IMR-90 (cell line): ENCODE measurements at regions not wholly inside any gene's neighbourhood (a gene's known extent, or its start where the extent isn't known, plus 50 kb on each side); places are given as distances from the start of the nearest gene placed in this dataset.

Source experiments
- ATAC-seq: fragments of 200-7000 bp; cut with Tn5 transposase; 2 replicates; pipeline ENCODE4 v1.9.1; 2020; ENCODE audit warnings: low read depth, mild to moderate bottlenecking, moderate library complexity
- BruUV-seq: library from RNA; stranded (reverse); fragments of 400-500 nt; replicated peaks from 2 replicates; lab custom pipeline; 2021; lab: Mats Ljungman, UMichigan
- CTCF ChIA-PET: fragments of 300-600 bp; formaldehyde crosslinking; extraction: SDS; loops from one replicate; lab custom pipeline; 2021; ENCODE audit warnings: antibody characterized with exemption; lab: Yijun Ruan, JAX
- POLR2A ChIA-PET: fragments of 300-600 bp; sonication (Branson Sonifier 250); formaldehyde crosslinking; loops from one replicate; lab custom pipeline; 2022; ENCODE audit warnings: antibody characterized with exemption; ENCODE audit not compliant: unreplicated experiment; lab: Charles Lee
- DNase-seq: peaks from one replicate; pipeline ENCODE4 v3.0.0; 2013
- H2AFZ ChIP-seq: replicated peaks from 2 replicates; pipeline ENCODE3; 2013; ENCODE audit warnings: low read length, mild to moderate bottlenecking; ENCODE audit not compliant: poor library complexity
- H2AK5ac ChIP-seq: 2 replicates; pipeline ENCODE4 v1.6.1; 2013; ENCODE audit warnings: low read depth, low read length, inconsistent platforms
- H2AK9ac ChIP-seq: replicated peaks from 2 replicates; pipeline ENCODE3; 2013; ENCODE audit warnings: mild to moderate bottlenecking, low read depth, low read length, moderate library complexity; ENCODE audit not compliant: poor library complexity
- H2BK120ac ChIP-seq: 2 replicates; pipeline ENCODE4 v1.6.1; 2013; ENCODE audit warnings: low read depth, low read length, inconsistent platforms
- H2BK15ac ChIP-seq: 3 replicates; pipeline ENCODE4 v1.6.1; 2013; ENCODE audit warnings: low read depth, low read length, inconsistent platforms
- H2BK20ac ChIP-seq: 2 replicates; pipeline ENCODE4 v1.6.1; 2013; ENCODE audit warnings: low read depth, mild to moderate bottlenecking, inconsistent platforms, low read length, moderate library complexity
- H2BK5ac ChIP-seq: 2 replicates; pipeline ENCODE4 v1.6.1; 2013; ENCODE audit warnings: mild to moderate bottlenecking, low read depth, low read length, inconsistent platforms; ENCODE audit not compliant: poor library complexity, severe bottlenecking
- H3K14ac ChIP-seq: replicated peaks from 2 replicates; pipeline ENCODE4 v1.6.1; 2013; ENCODE audit warnings: low read depth, low read length, inconsistent platforms
- H3K18ac ChIP-seq: 2 replicates; pipeline ENCODE4 v1.6.1; 2013; ENCODE audit warnings: low read depth, low read length, control low read depth
- H3K23ac ChIP-seq: 2 replicates; pipeline ENCODE4 v1.6.1; 2013; ENCODE audit warnings: low read depth, low read length, inconsistent platforms
- H3K27ac ChIP-seq: 2 replicates; pipeline ENCODE4 v1.5.1; 2013; ENCODE audit warnings: mild to moderate bottlenecking, control low read depth, low read length; ENCODE audit not compliant: insufficient read depth
- H3K27me3 ChIP-seq: 2 replicates; pipeline ENCODE4 v1.6.1; 2013; ENCODE audit warnings: low read length; ENCODE audit not compliant: control insufficient read depth, insufficient read depth
- H3K36me3 ChIP-seq: 2 replicates; pipeline ENCODE4 v1.6.1; 2013; ENCODE audit warnings: low read length, mixed read lengths; ENCODE audit not compliant: control insufficient read depth, insufficient read depth
- H3K4ac ChIP-seq: 2 replicates; pipeline ENCODE4 v1.6.1; 2013; ENCODE audit warnings: low read depth, low read length, inconsistent platforms
- H3K4me1 ChIP-seq: 2 replicates; pipeline ENCODE4 v1.6.1; 2013; ENCODE audit warnings: low read length, mixed read lengths; ENCODE audit not compliant: control insufficient read depth, insufficient read depth
- H3K4me2 ChIP-seq: 2 replicates; pipeline ENCODE4 v1.6.1; 2013; ENCODE audit warnings: low read depth, mild to moderate bottlenecking, control low read depth, low read length, moderate library complexity
- H3K4me3 ChIP-seq: 2 replicates; pipeline ENCODE4 v1.5.1; 2013; ENCODE audit warnings: low read depth, mild to moderate bottlenecking, control low read depth, low read length, moderate library complexity; ENCODE audit not compliant: insufficient read depth
- H3K56ac ChIP-seq: 2 replicates; pipeline ENCODE4 v1.6.1; 2013; ENCODE audit warnings: low read length, inconsistent platforms; ENCODE audit not compliant: insufficient read depth; ENCODE audit errors: extremely low read depth
- H3K79me1 ChIP-seq, 2 experiments: 2 replicates each; pipeline ENCODE4 v1.6.1; 2013; ENCODE audit warnings: low read length in 2 of 2, inconsistent platforms in 1 of 2, low read depth in 1 of 2
- H3K9ac ChIP-seq: 2 replicates; pipeline ENCODE4 v1.6.1; 2013; ENCODE audit warnings: low read depth, low read length, control low read depth
- H3K9me1 ChIP-seq: 2 replicates; pipeline ENCODE4 v1.6.1; 2013; ENCODE audit warnings: low read length, inconsistent platforms; ENCODE audit not compliant: insufficient read depth
- H3K9me3 ChIP-seq: 2 replicates; pipeline ENCODE4 v1.6.1; 2013; ENCODE audit warnings: low read length; ENCODE audit not compliant: control insufficient read depth, insufficient read depth
- H4K20me1 ChIP-seq: 2 replicates; pipeline ENCODE4 v1.6.1; 2013; ENCODE audit warnings: low read length, inconsistent platforms; ENCODE audit not compliant: insufficient read depth
- H4K5ac ChIP-seq: 2 replicates; pipeline ENCODE4 v1.6.1; 2013; ENCODE audit warnings: mild to moderate bottlenecking, low read depth, low read length, control low read depth
- H4K8ac ChIP-seq, 2 experiments: 2 replicates each; pipeline ENCODE4 v1.6.1; 2013; ENCODE audit warnings: low read depth in 2 of 2, low read length in 2 of 2, control low read depth in 1 of 2, inconsistent platforms in 1 of 2
- H4K91ac ChIP-seq: 2 replicates; pipeline ENCODE4 v1.6.1; 2013; ENCODE audit warnings: low read depth, low read length, inconsistent platforms; ENCODE audit not compliant: insufficient read depth
- BHLHE40 ChIP-seq: fragments of 150-350 bp; IDR thresholded peaks from 2 replicates; pipeline ENCODE4 v1.6.1; 2016; ENCODE audit warnings: mild to moderate bottlenecking, low read depth, low read length
- CEBPB ChIP-seq: IDR thresholded peaks from 2 replicates; pipeline ENCODE4 v1.6.1; 2012; ENCODE audit warnings: low read depth, low read length, improper control_type of control experiment
- CHD1 ChIP-seq: IDR thresholded peaks from 2 replicates; pipeline ENCODE4 v1.6.1; 2012; ENCODE audit warnings: low read depth, low read length, improper control_type of control experiment
- CTCF ChIP-seq: conservative IDR thresholded peaks from 2 replicates; pipeline ENCODE4 v1.5.1; 2012; ENCODE audit warnings: mild to moderate bottlenecking, low read depth, low read length, improper control_type of control experiment
- ELK1 ChIP-seq: fragments of 150-350 bp; IDR thresholded peaks from 2 replicates; pipeline ENCODE4 v1.6.1; 2016; ENCODE audit warnings: low read depth, mild to moderate bottlenecking, low read length, moderate library complexity, borderline replicate concordance
- FOS ChIP-seq: fragments of 150-350 bp; IDR thresholded peaks from 2 replicates; pipeline ENCODE4 v1.6.1; 2016; ENCODE audit warnings: low read depth, low read length
- MAZ ChIP-seq: IDR thresholded peaks from 2 replicates; pipeline ENCODE4 v1.6.1; 2012; ENCODE audit warnings: low read depth, mild to moderate bottlenecking, low read length, improper control_type of control experiment, moderate library complexity, borderline replicate concordance
- MXI1 ChIP-seq: IDR thresholded peaks from 2 replicates; pipeline ENCODE4 v1.6.1; 2012; ENCODE audit warnings: low read depth, mild to moderate bottlenecking, low read length, moderate library complexity, borderline replicate concordance
- NFE2L2 ChIP-seq: fragments of 150-350 bp; IDR thresholded peaks from 2 replicates; pipeline ENCODE4 v1.6.1; 2016; ENCODE audit warnings: low read depth, mild to moderate bottlenecking, low read length
- RAD21 ChIP-seq: IDR thresholded peaks from 2 replicates; pipeline ENCODE4 v1.6.1; 2012; ENCODE audit warnings: low read length, improper control_type of control experiment
- RCOR1 ChIP-seq: IDR thresholded peaks from 2 replicates; pipeline ENCODE4 v1.6.1; 2012; ENCODE audit warnings: mild to moderate bottlenecking, low read length, improper control_type of control experiment; ENCODE audit not compliant: insufficient replicate concordance
- SMC3 ChIP-seq: fragments of 150-350 bp; IDR thresholded peaks from 2 replicates; pipeline ENCODE4 v1.6.1; 2016; ENCODE audit warnings: low read depth, mild to moderate bottlenecking, antibody characterized with exemption, low read length, moderate library complexity
- USF2 ChIP-seq: fragments of 150-350 bp; IDR thresholded peaks from 2 replicates; pipeline ENCODE4 v1.6.1; 2017; ENCODE audit warnings: mild to moderate bottlenecking, antibody characterized with exemption, low read length, low read depth
- WGBS, 2 experiments: methylation state at CpG; one replicate each; pipeline versions ENCODE4 v1.1.5 to v1.1.7; 2013; ENCODE audit warnings: missing lambda C conversion rate in 2 of 2; ENCODE audit not compliant: insufficient read length in 1 of 2; ENCODE audit errors: extremely low coverage in 2 of 2; 5-methylcytosine and 5-hydroxymethylcytosine counted together
- dilution Hi-C: fragments of 300-500 bp; cut with HindIII; formaldehyde crosslinking; loops from one replicate; pipeline ENCODE4 v1.14.3; 2018; ENCODE audit warnings: low sequenced_read_pairs; ENCODE audit not compliant: unreplicated experiment
- in situ Hi-C: fragments of 300-500 bp; cut with MboI; formaldehyde crosslinking; loops from 3 replicates; pipeline ENCODE4 v1.14.3; 2019; ENCODE audit warnings: low sequenced_read_pairs, inconsistent platforms, mixed read lengths
- intact Hi-C: fragments of 100-400 bp; cut with micrococcal nuclease; formaldehyde crosslinking; loops from 2 replicates; pipeline ENCODE4 v1.10.0; 2022

GRCh38 chr1:168825129-168825528 lies 96.1 kb upstream of the DPT start:
- no peak overlapping the region for H3K4me3 ChIP-seq
- no TSS peak for BruUV-seq
- H2BK20ac ChIP-seq = no peak overlapping the region
- no peak overlapping the region for H2BK120ac ChIP-seq
- no peak overlapping the region for H3K27ac ChIP-seq
- no peaks in the 10 kb centered on the region for H3K36me3 ChIP-seq
- H4K91ac ChIP-seq = no peak overlapping the region
- CTCF ChIA-PET = no interaction called here
- no peak overlapping the region for H2BK15ac ChIP-seq
- H2AK5ac ChIP-seq = no peak overlapping the region
- H3K18ac ChIP-seq = no peak overlapping the region
- intact Hi-C loops (no loop called here), in situ Hi-C loops (no loop called here), dilution Hi-C loops (no loop called here)
- H3K9me3 ChIP-seq = no peaks in the 10 kb centered on the region
- H3K4me2 ChIP-seq = no peak overlapping the region
- no peak overlapping the region for H2BK5ac ChIP-seq
- H4K20me1 ChIP-seq = no peaks in the 10 kb centered on the region
- DNase-seq (no peak), ATAC-seq (no peak)
- no peak overlapping the region for H3K9ac ChIP-seq
- H2AFZ ChIP-seq = no peak overlapping the region
- H4K8ac ChIP-seq = no peak overlapping the region
- no peaks in the 10 kb centered on the region for H3K4me1 ChIP-seq
- no peaks in the 10 kb centered on the region for H3K79me1 ChIP-seq
- TF ChIP-seq CEBPB (no peak), BHLHE40 (no peak), RCOR1 (no peak), CTCF (no peak), SMC3 (no peak), MAZ (no peak), CHD1 (no peak), NFE2L2 (no peak), USF2 (no peak), ELK1 (no peak), MXI1 (no peak), RAD21 (no peak), FOS (no peak)
- no peak overlapping the region for H3K14ac ChIP-seq
- no peak overlapping the region for H3K4ac ChIP-seq
- no peaks in the 10 kb centered on the region for H3K9me1 ChIP-seq
- H4K5ac ChIP-seq = no peak overlapping the region
- H3K56ac ChIP-seq = no peak overlapping the region
- H2AK9ac ChIP-seq = no peak overlapping the region
- WGBS, 2 experiments = no CpG with 5 or more reads among the region's 1 CpG
- POLR2A ChIA-PET = no interaction called here
- H3K27me3 ChIP-seq = no peaks in the 10 kb centered on the region
- H3K23ac ChIP-seq = no peak overlapping the region
